Hepatocyte (in vitro differentiated cells): ENCODE measurements at regions not wholly inside any gene's neighbourhood (a gene's known extent, or its start where the extent isn't known, plus 50 kb on each side); places are given as distances from the start of the nearest gene placed in this dataset.

Experiments
- EZH2phosphoT487 ChIP-seq: fragments of 200-600 bp; sonication (generic); IDR thresholded peaks from one replicate; pipeline ENCODE4 v1.6.1; 2018; ENCODE audit warnings: antibody characterized with exemption, mild to moderate bottlenecking, low read depth, moderate library complexity; ENCODE audit not compliant: unreplicated experiment, severe bottlenecking
- TF ChIP-seq, protein P1 (sequence below): fragments of 200-600 bp; sonication (generic); IDR thresholded peaks from 2 replicates; pipeline ENCODE4 v1.5.1; 2016; ENCODE audit warnings: antibody characterized with exemption, mild to moderate bottlenecking; ENCODE audit not compliant: poor library complexity

DNA sequence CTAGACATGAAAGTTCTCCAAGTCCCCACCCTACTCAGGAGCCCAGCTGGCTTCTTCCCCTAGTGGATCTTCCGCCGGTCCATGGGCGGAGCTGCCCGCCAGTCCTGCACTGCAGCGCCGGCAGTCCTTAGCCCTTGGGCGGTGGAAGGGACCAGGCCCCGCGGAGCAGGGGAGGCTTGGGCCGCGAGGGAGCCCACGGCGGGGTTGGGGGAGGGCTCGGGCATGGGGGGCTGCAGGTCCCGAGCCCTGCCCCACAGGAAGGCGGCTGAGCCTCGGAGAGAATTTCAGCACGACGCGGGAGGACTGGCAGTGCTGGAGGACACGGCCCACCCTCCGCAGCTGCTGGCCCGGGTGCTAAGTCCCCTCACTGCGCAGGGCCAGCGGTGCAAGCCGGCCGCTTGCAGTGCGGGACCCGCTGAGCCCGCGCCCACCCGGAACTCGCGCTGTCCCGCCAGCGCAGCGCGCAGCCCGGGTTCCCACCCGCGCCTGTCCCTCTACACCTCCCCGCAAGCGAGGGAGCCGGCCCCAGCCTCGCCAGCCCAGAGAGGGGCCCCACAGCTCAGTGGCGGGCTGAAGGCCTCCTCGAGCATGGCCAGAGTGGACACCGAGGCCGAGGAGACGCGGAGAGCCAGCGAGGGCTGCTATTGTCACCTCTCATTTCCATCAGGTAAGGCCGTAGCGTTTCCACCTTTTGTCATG is 1398.6 kb downstream of the MRPL39 start:
- TF ChIP-seq EZH2phosphoT487, result no peak
- TF ChIP-seq, protein P1, sequence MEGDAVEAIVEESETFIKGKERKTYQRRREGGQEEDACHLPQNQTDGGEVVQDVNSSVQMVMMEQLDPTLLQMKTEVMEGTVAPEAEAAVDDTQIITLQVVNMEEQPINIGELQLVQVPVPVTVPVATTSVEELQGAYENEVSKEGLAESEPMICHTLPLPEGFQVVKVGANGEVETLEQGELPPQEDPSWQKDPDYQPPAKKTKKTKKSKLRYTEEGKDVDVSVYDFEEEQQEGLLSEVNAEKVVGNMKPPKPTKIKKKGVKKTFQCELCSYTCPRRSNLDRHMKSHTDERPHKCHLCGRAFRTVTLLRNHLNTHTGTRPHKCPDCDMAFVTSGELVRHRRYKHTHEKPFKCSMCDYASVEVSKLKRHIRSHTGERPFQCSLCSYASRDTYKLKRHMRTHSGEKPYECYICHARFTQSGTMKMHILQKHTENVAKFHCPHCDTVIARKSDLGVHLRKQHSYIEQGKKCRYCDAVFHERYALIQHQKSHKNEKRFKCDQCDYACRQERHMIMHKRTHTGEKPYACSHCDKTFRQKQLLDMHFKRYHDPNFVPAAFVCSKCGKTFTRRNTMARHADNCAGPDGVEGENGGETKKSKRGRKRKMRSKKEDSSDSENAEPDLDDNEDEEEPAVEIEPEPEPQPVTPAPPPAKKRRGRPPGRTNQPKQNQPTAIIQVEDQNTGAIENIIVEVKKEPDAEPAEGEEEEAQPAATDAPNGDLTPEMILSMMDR, result no peak
